GM10266 (cell line): ENCODE measurements at regions not wholly inside any gene's neighbourhood (a gene's known extent, or its start where the extent isn't known, plus 50 kb on each side); places are given as distances from the start of the nearest gene placed in this dataset.

Experiments used
- DNase-seq: peaks from one replicate; pipeline ENCODE4 v3.0.0; 2012; ENCODE audit errors: extremely low spot score
- TF ChIP-seq, protein P1 (sequence below): IDR thresholded peaks from 2 replicates; pipeline ENCODE4 v1.5.1; 2012; ENCODE audit warnings: mild to moderate bottlenecking, low read depth; ENCODE audit not compliant: control insufficient read depth, insufficient read depth; ENCODE audit errors: missing control alignments

GRCh38 chr2:14861181-14861580, 228.7 kb downstream of the LRATD1 start:
- TF ChIP-seq, protein P1, sequence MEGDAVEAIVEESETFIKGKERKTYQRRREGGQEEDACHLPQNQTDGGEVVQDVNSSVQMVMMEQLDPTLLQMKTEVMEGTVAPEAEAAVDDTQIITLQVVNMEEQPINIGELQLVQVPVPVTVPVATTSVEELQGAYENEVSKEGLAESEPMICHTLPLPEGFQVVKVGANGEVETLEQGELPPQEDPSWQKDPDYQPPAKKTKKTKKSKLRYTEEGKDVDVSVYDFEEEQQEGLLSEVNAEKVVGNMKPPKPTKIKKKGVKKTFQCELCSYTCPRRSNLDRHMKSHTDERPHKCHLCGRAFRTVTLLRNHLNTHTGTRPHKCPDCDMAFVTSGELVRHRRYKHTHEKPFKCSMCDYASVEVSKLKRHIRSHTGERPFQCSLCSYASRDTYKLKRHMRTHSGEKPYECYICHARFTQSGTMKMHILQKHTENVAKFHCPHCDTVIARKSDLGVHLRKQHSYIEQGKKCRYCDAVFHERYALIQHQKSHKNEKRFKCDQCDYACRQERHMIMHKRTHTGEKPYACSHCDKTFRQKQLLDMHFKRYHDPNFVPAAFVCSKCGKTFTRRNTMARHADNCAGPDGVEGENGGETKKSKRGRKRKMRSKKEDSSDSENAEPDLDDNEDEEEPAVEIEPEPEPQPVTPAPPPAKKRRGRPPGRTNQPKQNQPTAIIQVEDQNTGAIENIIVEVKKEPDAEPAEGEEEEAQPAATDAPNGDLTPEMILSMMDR, result no peak

GRCh38 chr2:14866736-14867352, 234.3 kb downstream of the LRATD1 start:
- TF ChIP-seq, protein P1, result no peak
- no peak for DNase-seq

More at GRCh38 chr2:14861181-14861580, 228.7 kb downstream of the LRATD1 start:
- DNase-seq, result no peak

GRCh38 chr2:14867853-14868252, 235.3 kb downstream of the LRATD1 start:
- TF ChIP-seq, protein P1, result no peak
- no peak for DNase-seq

DNA sequence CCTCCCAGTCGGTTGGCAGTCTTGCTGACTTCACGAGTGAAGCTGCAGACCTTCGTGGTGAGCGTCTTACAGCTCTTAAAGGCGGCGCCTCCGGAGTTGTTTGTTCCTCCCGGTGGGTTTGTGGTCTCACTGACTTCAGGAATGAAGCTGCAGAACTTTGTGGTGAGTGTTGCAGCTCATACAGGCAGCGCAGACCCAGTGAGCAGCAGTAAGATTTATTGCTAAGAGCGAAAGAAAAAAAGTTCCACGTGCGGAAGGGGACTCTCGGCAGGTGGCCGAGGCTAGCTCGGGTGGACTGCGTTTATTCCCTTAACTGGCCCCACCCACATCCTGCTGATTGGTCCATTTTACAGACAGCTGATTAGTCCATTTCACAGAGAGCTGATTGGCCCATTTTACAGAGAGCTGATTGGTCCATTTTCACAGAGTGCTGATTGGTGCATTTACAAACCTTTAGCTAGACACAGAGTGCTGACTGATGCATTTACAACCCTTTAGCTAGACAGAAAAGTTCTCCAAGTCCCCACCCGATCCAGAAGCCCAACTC, 240.3 kb downstream of the LRATD1 start:
- TF ChIP-seq, protein P1, result no peak
- no peak for DNase-seq

DNA sequence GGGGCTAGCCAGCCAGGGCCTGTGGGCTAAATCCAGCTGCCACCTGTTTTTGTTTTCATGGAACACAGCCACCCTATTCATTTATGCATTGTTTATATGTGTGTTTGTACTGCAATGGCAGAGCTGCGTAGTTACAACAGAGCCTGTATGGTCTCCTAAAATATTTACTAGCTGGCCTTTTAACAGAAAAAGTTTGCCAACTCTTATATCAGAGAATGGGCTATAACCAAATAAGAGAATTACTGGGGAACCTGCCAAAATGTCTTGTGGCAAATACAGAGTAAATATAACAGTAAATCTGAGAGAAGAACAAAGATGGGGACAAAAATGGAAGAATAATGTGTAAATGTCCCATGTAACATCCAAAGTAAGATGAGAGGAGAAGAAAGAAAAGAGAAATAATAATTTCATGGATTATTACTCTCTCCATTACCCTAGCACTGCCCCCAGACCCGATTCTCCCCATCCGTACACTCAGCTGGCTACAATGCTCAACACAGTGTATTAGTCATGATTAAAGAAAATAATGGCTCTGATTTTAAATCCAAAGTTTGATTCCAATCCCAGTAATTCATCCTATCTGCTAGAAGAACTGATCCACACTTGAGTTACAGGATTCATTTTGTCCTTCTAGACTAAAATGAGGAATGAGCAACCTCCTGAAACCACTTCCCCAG, 249.3 kb downstream of the LRATD1 start:
- TF ChIP-seq, protein P1, result no peak
- no peak for DNase-seq

GRCh38 chr2:14884651-14885050, 252.1 kb downstream of the LRATD1 start:
- no peak for DNase-seq
- TF ChIP-seq, protein P1, result no peak

DNA sequence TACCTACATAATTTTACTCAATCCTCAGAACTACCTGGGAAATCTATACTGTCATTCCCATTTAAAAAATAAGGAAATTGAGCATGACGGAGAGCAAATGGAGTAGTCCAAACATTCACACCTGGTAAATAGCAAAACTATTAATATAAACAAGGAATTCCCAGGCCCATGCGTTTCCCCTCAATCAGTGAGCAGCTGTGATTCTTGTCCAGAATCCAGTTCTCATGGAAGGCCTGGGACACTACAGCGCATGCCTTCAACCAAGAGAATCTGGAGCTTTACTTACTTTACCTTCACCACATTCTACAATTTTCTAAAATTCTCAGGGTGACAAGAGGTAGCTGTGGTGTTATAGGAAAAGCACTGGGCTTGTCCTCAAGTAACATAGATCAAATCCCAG, 259.0 kb downstream of the LRATD1 start:
- DNase-seq, result no peak
- TF ChIP-seq, protein P1, result no peak
